Stromal cell of bone marrow (primary cell): ENCODE measurements at regions not wholly inside any gene's neighbourhood (a gene's known extent, or its start where the extent isn't known, plus 50 kb on each side); places are given as distances from the start of the nearest gene placed in this dataset.

ENCODE experiments used
- DNase-seq: peaks from one replicate; pipeline ENCODE4 v3.0.0-alpha.2; 2012; ENCODE audit warnings: low read depth

GRCh38 chr7:91632234-91632940 is 248.1 kb downstream of the MTERF1 start:
- no peak for DNase-seq

DNA sequence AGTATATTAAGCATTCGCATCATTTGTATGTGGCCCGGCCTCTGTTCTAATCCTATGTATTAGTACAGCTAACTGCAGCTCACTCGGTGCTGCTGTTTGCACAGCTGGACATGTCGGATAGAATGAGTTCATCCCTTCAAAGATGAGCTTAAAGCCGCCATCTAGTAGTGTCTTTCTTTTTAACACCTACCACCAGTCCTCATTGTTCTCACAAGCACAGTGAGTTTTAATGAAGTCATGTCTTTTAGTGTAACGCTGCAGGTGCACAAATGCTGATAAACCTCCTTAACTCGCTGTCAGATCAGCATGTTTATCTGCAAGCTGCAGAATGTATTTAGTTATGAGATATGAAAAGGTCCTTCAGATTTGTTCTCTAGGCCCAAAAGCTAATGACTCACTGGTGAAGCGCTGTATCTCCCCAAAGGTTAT is 247.5 kb downstream of the MTERF1 start:
- DNase-seq, result no peak

- no peak for DNase-seq
Observed at GRCh38 chr7:91634485-91635177, 245.9 kb downstream of the MTERF1 start.

DNA sequence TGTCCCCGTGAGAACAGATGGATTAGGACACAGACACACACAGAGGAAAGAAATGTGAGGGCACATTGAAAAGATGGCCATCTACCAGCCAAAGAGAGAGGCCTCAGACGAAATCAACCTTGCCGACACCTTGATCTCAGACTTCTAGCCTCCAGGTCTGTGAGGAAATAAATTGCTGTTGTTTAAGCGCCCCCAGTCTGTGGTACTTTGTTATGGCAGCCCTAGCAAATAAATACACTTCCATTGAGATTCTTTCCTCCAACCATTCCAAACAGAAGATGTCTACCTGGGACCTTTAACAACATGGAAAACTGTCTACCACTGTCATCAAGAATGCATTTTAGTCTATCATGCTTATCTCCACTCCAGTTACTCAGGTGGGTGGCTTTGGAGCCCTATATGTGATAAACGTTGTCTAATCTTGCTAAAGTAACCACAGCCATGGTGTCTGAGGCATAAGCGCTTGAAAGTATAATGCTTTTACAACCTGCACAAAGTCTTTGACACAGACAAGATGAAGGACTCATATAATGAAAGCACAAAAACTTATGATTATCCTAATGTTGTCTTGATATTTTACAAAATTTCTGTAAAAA is 244.3 kb downstream of the MTERF1 start:
- no peak for DNase-seq

DNA sequence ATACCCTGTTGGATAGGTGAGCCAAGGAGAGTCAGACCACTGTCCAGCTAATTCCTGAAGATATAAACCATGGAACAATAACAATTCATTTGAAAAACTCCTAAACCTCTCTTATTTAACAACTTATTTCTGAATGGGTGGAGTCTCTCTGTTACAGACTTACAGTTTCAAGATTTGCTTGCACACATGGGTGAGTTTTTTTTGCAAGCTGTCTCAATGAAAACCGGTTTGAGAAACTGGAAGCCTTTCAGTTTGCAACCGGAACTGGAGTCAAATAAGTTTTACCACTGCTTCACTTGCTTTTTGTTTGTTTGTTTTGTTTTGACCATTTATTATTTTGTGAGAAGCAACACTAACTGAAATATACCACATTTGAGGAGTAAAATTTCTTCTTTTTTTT is 243.8 kb downstream of the MTERF1 start:
- DNase-seq, result no peak

GRCh38 chr7:91644256-91644655 is 236.2 kb downstream of the MTERF1 start:
- no peak for DNase-seq

DNA sequence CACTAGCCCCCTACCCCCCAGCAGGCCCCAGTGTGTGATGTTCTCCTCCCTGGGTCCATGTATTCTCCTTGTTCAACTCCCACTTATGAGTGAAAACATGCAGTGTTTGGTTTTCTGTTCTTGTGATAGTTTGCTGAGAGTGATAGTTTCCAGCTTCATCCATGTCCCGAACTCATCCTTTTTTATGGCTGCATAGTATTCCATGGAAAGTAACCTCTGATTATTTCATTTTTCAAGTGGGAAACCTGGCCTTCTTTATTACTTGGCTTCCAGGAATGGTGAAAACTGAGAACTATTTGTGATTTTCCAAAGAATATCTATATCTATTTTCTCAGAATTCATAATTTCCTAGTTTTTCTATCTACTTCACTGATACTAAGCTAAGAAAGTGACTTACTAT is 235.0 kb downstream of the MTERF1 start:
- DNase-seq, result no peak

DNA sequence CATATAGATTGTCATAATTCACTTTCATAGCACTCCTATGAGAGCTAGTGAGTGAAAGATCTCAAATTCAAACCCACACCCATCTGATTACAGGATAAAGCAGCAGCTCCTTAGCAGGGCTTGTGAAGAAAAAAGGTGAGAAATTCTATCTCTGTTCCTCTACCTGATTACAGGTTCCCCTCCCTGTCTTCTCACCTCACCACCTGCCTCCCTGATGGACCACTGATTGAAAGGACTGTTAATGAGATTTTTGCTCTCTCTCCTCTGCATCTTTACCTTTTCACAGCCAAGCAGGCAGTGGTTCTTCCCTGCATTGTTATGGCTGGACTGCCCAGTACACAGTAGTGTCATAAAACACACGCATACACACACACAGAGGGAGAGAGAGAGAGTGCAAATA is 228.5 kb downstream of the MTERF1 start:
- DNase-seq, result no peak

DNA sequence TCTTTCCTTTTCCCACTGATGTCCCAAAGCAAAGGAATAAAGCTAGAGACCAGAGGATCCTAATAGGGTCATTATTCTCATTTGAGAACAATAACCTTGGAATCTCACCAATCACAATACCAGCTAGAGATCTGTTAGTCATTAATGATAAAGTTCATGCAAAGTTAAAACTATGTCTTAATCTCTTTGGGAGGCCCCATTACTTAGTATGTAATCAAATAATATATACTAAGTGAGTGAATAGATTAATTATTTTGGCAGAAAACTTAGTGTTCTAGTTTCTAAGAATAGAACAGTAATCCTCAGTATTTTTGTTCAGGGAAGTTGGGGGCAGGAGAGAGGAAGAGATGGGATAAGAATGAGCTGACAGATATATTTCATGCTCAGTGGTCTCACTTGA is 227.2 kb downstream of the MTERF1 start:
- DNase-seq, result no peak

- DNase-seq, result no peak
Observed at GRCh38 chr7:91655656-91656055, 224.8 kb downstream of the MTERF1 start.

DNA sequence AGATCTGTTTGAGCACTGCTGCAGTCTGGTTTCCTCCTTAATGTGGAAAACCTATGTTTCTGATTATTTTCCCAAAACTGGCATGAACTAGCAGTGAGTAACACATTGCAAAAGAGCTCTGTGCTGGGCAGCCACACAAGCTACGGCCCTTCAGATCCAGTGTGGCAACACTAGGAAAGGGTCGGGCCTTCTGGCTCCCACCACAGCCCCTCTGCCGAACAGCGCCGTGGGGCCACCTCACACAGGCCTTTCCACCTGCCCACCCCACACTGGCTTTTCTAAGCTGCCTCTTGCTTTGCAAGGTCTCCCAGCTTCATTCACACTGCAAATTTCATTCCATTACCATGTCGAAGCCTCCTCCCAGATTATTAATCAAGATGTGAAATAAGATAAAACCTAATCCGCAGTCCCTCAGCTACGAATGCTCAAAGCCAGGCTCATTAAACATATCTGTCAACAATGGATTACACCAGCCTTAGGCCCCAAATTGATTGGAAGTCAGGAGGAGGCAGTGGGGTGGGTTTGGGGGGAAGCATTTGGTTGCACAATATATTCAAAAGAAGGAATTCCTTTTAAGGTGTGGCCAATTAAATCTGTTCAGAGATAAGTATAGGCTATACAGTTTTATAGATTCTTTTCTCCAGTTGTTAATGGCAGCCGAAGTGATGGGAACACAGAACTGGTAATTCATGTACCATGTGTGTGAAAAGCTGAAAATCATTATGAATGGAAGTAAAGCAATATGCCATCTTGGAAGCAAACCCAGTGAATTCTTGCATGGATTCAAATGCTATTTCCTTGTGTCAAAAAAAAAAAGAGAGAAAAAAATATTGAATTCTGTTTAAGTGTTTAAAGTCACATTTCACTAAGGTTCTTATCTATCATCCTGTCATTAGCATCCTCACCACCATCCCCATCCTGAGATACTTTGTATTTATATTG is 223.7 kb downstream of the MTERF1 start:
- peak; percentile 84 for DNase-seq

DNA sequence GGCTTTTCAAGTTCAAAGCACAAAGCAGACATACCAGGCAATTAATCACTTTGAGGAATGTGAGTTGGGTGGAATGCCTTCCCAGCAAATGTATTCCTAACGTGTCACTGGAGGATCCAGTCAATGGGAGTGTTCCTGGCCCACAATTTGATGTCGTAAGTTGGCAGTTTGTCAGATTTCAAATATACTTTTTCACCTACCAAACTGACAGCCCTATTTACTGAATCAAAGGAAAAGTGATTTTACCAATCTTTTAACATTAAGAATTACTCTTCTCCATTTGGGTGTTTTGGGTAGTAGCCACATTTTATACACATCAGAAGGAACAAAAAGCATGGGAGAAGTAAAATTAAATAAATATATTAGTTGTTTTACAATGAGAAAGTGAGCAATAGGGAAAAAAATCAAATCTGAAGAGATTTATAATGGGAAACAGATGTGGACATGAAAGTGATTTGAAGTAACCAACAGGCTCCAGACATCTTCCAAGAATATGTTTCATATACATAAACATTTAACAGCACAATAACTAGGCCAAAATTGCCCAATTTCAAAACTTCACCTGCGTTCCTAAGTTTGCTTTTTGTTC is 222.9 kb downstream of the MTERF1 start:
- peak; percentile 66 for DNase-seq

DNA sequence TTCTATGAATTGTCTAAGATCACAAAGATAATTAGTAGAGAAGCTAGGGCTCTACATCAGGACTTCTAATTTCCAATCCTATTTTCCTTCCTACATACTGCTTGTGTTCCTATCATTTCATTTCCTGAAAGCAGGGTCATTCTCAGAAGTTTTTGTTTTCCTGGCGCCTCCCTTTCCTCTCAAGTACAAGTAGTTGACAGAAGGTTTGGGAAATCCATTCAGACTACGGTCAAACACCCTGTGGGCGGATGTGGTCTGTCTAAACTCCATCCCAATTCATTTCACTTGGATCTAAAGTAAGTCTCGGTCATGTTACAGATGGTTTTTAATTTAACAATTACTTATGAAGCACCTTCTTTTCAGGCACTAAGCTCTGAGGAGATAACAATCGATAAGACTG is 221.4 kb downstream of the MTERF1 start:
- no peak for DNase-seq

DNA sequence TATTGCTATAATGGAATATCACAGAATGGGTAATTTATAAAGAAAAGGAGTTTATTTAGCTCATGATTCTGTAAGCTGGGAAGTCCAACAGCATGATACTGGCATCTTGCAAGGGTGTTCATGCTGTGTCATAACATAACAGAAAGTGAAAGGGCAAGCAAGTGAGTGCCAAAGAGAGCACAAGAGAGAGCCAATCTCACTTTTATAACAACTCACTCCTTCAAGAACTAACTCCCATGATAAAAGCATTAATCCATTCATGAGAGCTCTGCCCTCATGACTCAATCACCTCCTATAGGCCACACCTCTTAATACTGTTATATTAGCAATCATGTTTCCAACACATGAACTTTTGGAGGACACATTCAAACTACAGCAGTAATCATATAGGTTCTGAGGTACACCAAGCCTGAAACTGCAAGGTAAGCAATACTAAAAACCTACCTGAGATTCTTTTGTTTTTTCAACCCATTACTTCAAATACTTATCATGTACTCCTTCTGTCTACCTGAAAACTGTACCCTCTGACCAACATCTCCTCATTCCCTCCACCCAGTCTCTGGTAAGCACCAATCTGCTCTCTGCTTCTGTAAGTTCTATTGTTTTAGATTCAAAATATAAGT is 219.7 kb downstream of the MTERF1 start:
- no peak for DNase-seq

GRCh38 chr7:91661727-91662126 is 218.8 kb downstream of the MTERF1 start:
- DNase-seq, result no peak

GRCh38 chr7:91668217-91668616 is 212.3 kb downstream of the MTERF1 start:
- no peak for DNase-seq

DNA sequence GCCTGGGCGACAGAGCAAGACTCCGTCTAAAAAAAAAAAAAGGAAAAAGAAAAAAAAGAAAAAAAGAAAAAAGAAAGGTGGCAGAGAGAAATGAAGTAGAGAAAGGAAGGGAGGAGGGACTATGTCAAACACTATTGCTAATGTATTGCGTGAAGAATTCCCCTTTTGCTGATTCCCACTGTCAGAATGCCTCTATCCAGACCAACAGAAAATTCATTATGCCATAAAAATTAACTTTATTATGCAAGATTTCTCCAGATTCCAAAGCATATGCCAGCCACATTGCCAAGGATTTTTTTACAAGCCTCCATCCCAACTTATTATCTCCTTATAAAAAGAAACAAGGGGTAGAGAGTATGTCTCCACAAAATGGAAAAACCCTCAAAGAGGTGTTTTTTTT is 209.3 kb downstream of the MTERF1 start:
- DNase-seq, result no peak

DNA sequence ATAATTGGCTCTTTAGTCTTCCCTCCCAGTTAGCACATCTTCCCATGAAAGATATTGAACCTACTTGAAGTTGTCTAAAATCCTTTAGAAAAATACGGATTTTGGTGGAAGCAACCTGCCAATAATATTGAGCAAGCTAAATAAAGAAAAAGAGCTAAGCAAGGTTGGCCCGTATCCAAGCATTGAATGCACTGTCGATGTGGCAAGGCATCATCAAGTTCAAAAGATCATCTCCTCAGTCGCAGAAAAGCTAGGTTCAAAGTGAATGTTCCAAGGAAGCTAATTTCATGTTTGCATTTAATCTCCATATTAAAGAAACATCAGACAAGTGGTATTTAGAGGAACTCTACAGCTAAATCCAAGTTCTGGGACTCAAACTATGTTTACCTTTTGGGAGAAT is 206.0 kb downstream of the MTERF1 start:
- no peak for DNase-seq

GRCh38 chr7:91681718-91682117 is 198.8 kb downstream of the MTERF1 start:
- no peak for DNase-seq

- no peak for DNase-seq
Observed at GRCh38 chr7:91683823-91684222, 196.7 kb downstream of the MTERF1 start.

GRCh38 chr7:91685544-91685943 is 195.0 kb downstream of the MTERF1 start:
- peak; percentile 70 for DNase-seq
